Neural progenitor cell (in vitro differentiated cells): ENCODE measurements at regions not wholly inside any gene's neighbourhood (a gene's known extent, or its start where the extent isn't known, plus 50 kb on each side); places are given as distances from the start of the nearest gene placed in this dataset.

Source experiments
- DNase-seq: peaks from one replicate; pipeline ENCODE4 v3.0.0-alpha.2; 2016; ENCODE audit warnings: low spot score
- H2AFZ ChIP-seq: fragments of 200-600 bp; sonication (generic); replicated peaks from 2 replicates; pipeline ENCODE4 v1.6.1; 2016; ENCODE audit warnings: antibody characterized with exemption
- H3F3A ChIP-seq: fragments of 200-600 bp; sonication (generic); 2 replicates; pipeline ENCODE4 v1.6.1; 2016; ENCODE audit warnings: antibody characterized with exemption, low read depth
- H3K27ac ChIP-seq: fragments of 200-600 bp; sonication (generic); 2 replicates; pipeline ENCODE4 v1.5.1; 2016; ENCODE audit warnings: mild to moderate bottlenecking
- H3K27me3 ChIP-seq: fragments of 200-600 bp; sonication (generic); 2 replicates; pipeline ENCODE4 v1.6.1; 2016; ENCODE audit warnings: mild to moderate bottlenecking, moderate library complexity
- H3K36me3 ChIP-seq: fragments of 200-600 bp; sonication (generic); 2 replicates; pipeline ENCODE4 v1.5.1; 2016
- H3K4me1 ChIP-seq: fragments of 200-600 bp; sonication (generic); 2 replicates; pipeline ENCODE4 v1.6.1; 2016; ENCODE audit warnings: mixed run types
- H3K4me2 ChIP-seq: fragments of 200-600 bp; sonication (generic); 2 replicates; pipeline ENCODE4 v1.6.1; 2016
- H3K4me3 ChIP-seq: fragments of 200-600 bp; sonication (generic); 2 replicates; pipeline ENCODE4 v1.5.1; 2016
- H3K79me2 ChIP-seq: fragments of 200-600 bp; sonication (generic); 2 replicates; pipeline ENCODE4 v1.6.1; 2016; ENCODE audit warnings: low read depth
- H3K9ac ChIP-seq: fragments of 200-600 bp; sonication (generic); 2 replicates; pipeline ENCODE4 v1.6.1; 2016
- H3K9me3 ChIP-seq: fragments of 200-600 bp; sonication (generic); 2 replicates; pipeline ENCODE4 v1.5.1; 2016; ENCODE audit warnings: low read depth
- H4K20me1 ChIP-seq: fragments of 200-600 bp; sonication (generic); 2 replicates; pipeline ENCODE4 v1.6.1; 2016; ENCODE audit warnings: low read depth
- H3K27ac Mint-ChIP-seq: 3 replicates; pipeline ENCODE4 v1.8.0; 2021; ENCODE audit warnings: mixed read lengths
- H3K27me3 Mint-ChIP-seq: 2 replicates; pipeline ENCODE4 v1.8.0; 2022; ENCODE audit warnings: low read depth, mild to moderate bottlenecking, inconsistent platforms, moderate library complexity, mixed read lengths; ENCODE audit not compliant: insufficient read depth
- H3K36me3 Mint-ChIP-seq: 3 replicates; pipeline ENCODE4 v1.8.0; 2021; ENCODE audit warnings: mixed read lengths
- H3K4me1 Mint-ChIP-seq: 3 replicates; pipeline ENCODE4 v1.8.0; 2021; ENCODE audit warnings: mixed read lengths
- H3K4me3 Mint-ChIP-seq: 3 replicates; pipeline ENCODE4 v1.8.0; 2021; ENCODE audit warnings: mild to moderate bottlenecking, moderate library complexity, mixed read lengths
- H3K9me3 Mint-ChIP-seq: 3 replicates; pipeline ENCODE4 v1.8.0; 2020; ENCODE audit warnings: mixed read lengths
- EZH2 ChIP-seq: fragments of 200-600 bp; sonication (generic); IDR thresholded peaks from 2 replicates; pipeline ENCODE4 v1.6.1; 2017; ENCODE audit warnings: antibody characterized with exemption, mild to moderate bottlenecking, moderate library complexity
- EZH2phosphoT487 ChIP-seq: fragments of 200-600 bp; sonication (generic); IDR thresholded peaks from 2 replicates; pipeline ENCODE4 v1.6.1; 2017; ENCODE audit warnings: antibody characterized with exemption
- TF ChIP-seq, protein P1 (sequence below): fragments of 200-600 bp; sonication (generic); IDR thresholded peaks from 2 replicates; pipeline ENCODE4 v1.5.1; 2017; ENCODE audit warnings: antibody characterized with exemption, mild to moderate bottlenecking

DNA sequence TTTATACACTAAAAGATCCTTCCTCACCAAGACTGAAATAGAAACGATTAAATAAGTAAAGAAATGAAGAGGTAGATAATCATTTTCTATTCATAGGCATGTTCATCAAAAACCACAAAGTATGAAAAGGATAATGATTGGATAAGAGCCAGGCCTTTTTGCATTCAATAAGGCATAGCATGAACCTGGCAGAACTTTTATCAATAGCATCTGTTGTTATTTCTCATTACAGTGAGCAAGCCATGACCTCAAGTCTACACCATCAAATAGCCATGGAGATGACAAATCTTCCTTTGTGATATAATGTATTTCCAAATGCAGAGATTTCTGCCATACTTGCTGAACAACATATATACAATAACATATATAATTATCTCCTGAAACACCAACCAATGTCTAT lies 206.0 kb upstream of the SLC7A11 start:
- no peaks in the 10 kb centered on the region for H3K27me3 ChIP-seq
- TF ChIP-seq EZH2 (no peak), EZH2phosphoT487 (no peak)
- TF ChIP-seq, protein P1, sequence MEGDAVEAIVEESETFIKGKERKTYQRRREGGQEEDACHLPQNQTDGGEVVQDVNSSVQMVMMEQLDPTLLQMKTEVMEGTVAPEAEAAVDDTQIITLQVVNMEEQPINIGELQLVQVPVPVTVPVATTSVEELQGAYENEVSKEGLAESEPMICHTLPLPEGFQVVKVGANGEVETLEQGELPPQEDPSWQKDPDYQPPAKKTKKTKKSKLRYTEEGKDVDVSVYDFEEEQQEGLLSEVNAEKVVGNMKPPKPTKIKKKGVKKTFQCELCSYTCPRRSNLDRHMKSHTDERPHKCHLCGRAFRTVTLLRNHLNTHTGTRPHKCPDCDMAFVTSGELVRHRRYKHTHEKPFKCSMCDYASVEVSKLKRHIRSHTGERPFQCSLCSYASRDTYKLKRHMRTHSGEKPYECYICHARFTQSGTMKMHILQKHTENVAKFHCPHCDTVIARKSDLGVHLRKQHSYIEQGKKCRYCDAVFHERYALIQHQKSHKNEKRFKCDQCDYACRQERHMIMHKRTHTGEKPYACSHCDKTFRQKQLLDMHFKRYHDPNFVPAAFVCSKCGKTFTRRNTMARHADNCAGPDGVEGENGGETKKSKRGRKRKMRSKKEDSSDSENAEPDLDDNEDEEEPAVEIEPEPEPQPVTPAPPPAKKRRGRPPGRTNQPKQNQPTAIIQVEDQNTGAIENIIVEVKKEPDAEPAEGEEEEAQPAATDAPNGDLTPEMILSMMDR: no peak

DNA sequence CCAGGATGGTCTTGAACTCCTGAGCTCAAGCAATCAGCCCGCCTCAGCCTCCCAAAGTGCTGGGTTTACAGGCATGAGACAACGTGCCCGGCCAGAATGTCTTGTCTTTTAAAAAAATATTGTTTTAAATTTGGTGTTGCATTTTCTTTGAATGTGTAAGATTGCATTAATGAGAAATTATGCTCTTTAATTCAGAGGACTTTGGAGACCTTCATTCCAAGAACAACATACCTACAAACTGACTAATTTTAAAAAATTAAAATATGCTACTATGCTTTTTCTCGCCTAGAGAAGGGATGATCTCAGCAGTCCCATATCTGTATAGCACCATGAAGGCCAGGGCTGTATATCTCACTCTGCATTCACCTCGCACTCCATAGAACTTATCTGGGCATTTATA lies 204.3 kb upstream of the SLC7A11 start:
- Mint-ChIP-seq H3K27ac (peak overlapping the region; percentile 69), H3K27me3 (no peaks in the 10 kb centered on the region), H3K36me3 (no peaks in the 10 kb centered on the region), H3K4me3 (no peak overlapping the region), H3K9me3 (peaks cover 8% of the 10 kb centered on the region), H3K4me1 (peaks cover 6% of the 10 kb centered on the region)
- Histone ChIP-seq H3K27ac (no peak overlapping the region), H3K4me1 (no peaks in the 10 kb centered on the region), H3K36me3 (no peaks in the 10 kb centered on the region), H3K9ac (no peak overlapping the region), H3K27me3 (no peaks in the 10 kb centered on the region), H4K20me1 (no peaks in the 10 kb centered on the region), H3K4me3 (no peak overlapping the region), H2AFZ (no peak overlapping the region), H3F3A (no peaks in the 10 kb centered on the region), H3K4me2 (no peak overlapping the region), H3K79me2 (no peaks in the 10 kb centered on the region), H3K9me3 (no peaks in the 10 kb centered on the region)
- no peak for DNase-seq
- no peak for TF ChIP-seq EZH2phosphoT487

More for the DNA sequence above, 206.0 kb upstream of the SLC7A11 start:
- DNase-seq: no peak
- Mint-ChIP-seq H3K4me3 (no peak overlapping the region), H3K9me3 (peaks cover 2% of the 10 kb centered on the region), H3K4me1 (peaks cover 6% of the 10 kb centered on the region), H3K27me3 (no peaks in the 10 kb centered on the region), H3K27ac (no peak overlapping the region), H3K36me3 (no peaks in the 10 kb centered on the region)
- Histone ChIP-seq H3F3A (no peaks in the 10 kb centered on the region), H3K4me3 (no peak overlapping the region), H3K4me1 (no peaks in the 10 kb centered on the region), H3K79me2 (no peaks in the 10 kb centered on the region), H3K4me2 (no peak overlapping the region), H3K27ac (no peak overlapping the region), H3K9ac (no peak overlapping the region), H4K20me1 (no peaks in the 10 kb centered on the region), H2AFZ (no peak overlapping the region), H3K9me3 (no peaks in the 10 kb centered on the region), H3K36me3 (no peaks in the 10 kb centered on the region)

DNA sequence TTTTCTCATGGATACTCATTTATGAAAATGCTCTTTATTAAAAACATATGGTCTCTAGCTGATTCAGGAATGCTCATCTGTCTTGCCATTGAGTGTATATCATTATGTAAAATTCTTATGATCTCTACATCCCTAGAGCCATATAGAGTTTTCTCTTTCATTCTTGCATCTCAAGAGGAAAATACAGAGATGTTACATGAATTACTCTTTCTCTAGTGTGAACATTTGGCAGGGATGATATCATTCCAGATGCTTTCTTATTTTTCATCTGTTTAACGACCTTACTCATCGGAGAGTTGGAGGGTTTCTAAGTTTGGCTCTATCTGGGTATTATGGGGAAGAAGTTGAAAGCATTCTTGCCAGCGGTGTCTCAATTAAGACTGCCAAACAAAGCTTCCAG lies 202.9 kb upstream of the SLC7A11 start:
- Mint-ChIP-seq H3K27me3 (no peaks in the 10 kb centered on the region), H3K27ac (no peak overlapping the region), H3K36me3 (no peaks in the 10 kb centered on the region), H3K4me3 (no peak overlapping the region), H3K4me1 (peaks cover 6% of the 10 kb centered on the region), H3K9me3 (peaks cover 9% of the 10 kb centered on the region)
- DNase-seq: no peak
- no peaks in the 10 kb centered on the region for H4K20me1 ChIP-seq
- no peak overlapping the region for H3K4me2 ChIP-seq
- H2AFZ ChIP-seq: no peak overlapping the region
- H3F3A ChIP-seq: no peaks in the 10 kb centered on the region
- H3K27me3 ChIP-seq: no peaks in the 10 kb centered on the region
- H3K4me3 ChIP-seq: no peak overlapping the region
- no peaks in the 10 kb centered on the region for H3K4me1 ChIP-seq
- no peak for TF ChIP-seq EZH2
- TF ChIP-seq EZH2phosphoT487: no peak
- TF ChIP-seq, protein P1: no peak
- no peaks in the 10 kb centered on the region for H3K36me3 ChIP-seq
- H3K27ac ChIP-seq: no peak overlapping the region
- no peaks in the 10 kb centered on the region for H3K9me3 ChIP-seq
- H3K9ac ChIP-seq: no peak overlapping the region
- no peaks in the 10 kb centered on the region for H3K79me2 ChIP-seq

DNA sequence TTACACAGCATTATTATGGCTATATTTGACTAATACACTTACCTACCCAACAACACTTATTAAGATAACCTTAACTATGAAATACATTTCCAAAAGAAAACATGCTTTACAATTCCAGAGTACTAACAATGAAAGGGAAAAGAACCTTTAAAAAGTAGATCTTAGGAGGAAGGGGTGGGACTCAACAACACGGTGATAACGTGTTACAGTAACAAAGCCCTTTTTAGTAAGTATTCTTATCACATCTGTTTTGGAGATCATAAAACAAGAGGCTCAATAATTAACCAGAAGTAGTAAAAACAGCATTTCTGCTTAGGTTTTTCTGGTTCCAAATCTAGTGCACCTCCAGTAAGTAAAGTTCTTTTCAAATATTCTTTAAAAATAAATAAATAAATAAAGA lies 202.1 kb upstream of the SLC7A11 start:
- H3K4me3 Mint-ChIP-seq: no peak overlapping the region
- H3K9me3 Mint-ChIP-seq: peaks cover 9% of the 10 kb centered on the region
- no peak overlapping the region for H3K9ac ChIP-seq
- no peaks in the 10 kb centered on the region for H4K20me1 ChIP-seq
- TF ChIP-seq, protein P1: no peak
- TF ChIP-seq EZH2 (no peak), EZH2phosphoT487 (no peak)
- no peaks in the 10 kb centered on the region for H3K4me1 ChIP-seq
- H3K27ac ChIP-seq: no peak overlapping the region
- H3K4me3 ChIP-seq: no peak overlapping the region
- DNase-seq: no peak
- H3K27ac Mint-ChIP-seq: no peak overlapping the region
- H3K4me1 Mint-ChIP-seq: no peaks in the 10 kb centered on the region
- no peaks in the 10 kb centered on the region for H3K36me3 ChIP-seq
- no peak overlapping the region for H2AFZ ChIP-seq
- H3K9me3 ChIP-seq: no peaks in the 10 kb centered on the region
- H3K4me2 ChIP-seq: no peak overlapping the region
- no peaks in the 10 kb centered on the region for H3K79me2 ChIP-seq
- no peaks in the 10 kb centered on the region for H3K27me3 ChIP-seq
- H3K36me3 Mint-ChIP-seq: no peaks in the 10 kb centered on the region
- no peaks in the 10 kb centered on the region for H3K27me3 Mint-ChIP-seq
- H3F3A ChIP-seq: no peaks in the 10 kb centered on the region
